ENCODE measurements at regions not wholly inside any gene's neighbourhood (a gene's known extent, or its start where the extent isn't known, plus 50 kb on each side); places are given as distances from the start of the nearest gene placed in this dataset.

DNA sequence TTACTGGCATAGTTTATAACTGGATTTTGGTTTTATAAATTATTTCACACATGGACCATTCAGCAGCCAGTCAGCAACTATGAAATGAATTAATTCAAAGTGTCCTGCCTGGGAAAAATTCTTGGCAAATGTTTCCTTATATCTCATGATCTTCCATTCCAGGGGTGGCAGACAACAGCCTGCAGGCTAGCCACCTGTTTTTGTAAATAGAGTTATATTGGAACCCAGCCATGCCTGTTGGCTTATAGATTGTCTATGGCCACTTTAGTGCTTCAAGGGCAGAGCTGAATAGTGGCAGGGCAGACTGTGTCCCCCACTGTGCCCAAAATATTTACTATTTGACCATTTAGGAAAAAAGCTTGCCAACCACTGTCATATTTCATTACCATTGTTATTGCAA is 613.7 kb downstream of the TMEM114 start:
- POLR2A ChIA-PET: no interaction called here
- Histone ChIP-seq H4K20me1 (ENCODE audit: insufficient read depth) (no peaks in the 10 kb centered on the region), H3K27ac (ENCODE audit: low read depth, low read length) (no peak overlapping the region), H3K9ac (ENCODE audit: low read length) (no peak overlapping the region), H3K4me3 (replicated peaks in 1 of 2; ENCODE audit: low read depth in 1 of 2, low read length in 2 of 2) (no peak overlapping the region), H3K9me3 (ENCODE audit: control insufficient read depth in 1 of 2, insufficient read depth in 1 of 2, low read depth in 1 of 2, low read length in 2 of 2) (peaks cover 3 to 32% of the 10 kb centered on the region in 2 experiments; a peak in 2 of 4 replicates), H3K9me2 (ENCODE audit: insufficient read depth) (no peaks in the 10 kb centered on the region), H2AFZ (ENCODE audit: low read depth, low read length, poor library complexity, severe bottlenecking) (no peak overlapping the region), H3K79me2 (ENCODE audit: insufficient read depth, low read length) (no peaks in the 10 kb centered on the region), H3K4me1 (ENCODE audit: control insufficient read depth in 1 of 2, insufficient read depth in 2 of 2, low read length in 2 of 2) (no peaks in the 10 kb centered on the region), H3K36me3 (ENCODE audit: control insufficient read depth in 1 of 2, insufficient read depth in 2 of 2, low read length in 2 of 2) (no peaks in the 10 kb centered on the region), H3K27me3 (ENCODE audit: insufficient read depth, low read length) (no peaks in the 10 kb centered on the region), H3K4me2 (ENCODE audit: low read length) (no peak overlapping the region)
- TF ChIP-seq JUND (IDR thresholded peaks at IDR 0.05): no peak
- TF ChIP-seq, protein P1, sequence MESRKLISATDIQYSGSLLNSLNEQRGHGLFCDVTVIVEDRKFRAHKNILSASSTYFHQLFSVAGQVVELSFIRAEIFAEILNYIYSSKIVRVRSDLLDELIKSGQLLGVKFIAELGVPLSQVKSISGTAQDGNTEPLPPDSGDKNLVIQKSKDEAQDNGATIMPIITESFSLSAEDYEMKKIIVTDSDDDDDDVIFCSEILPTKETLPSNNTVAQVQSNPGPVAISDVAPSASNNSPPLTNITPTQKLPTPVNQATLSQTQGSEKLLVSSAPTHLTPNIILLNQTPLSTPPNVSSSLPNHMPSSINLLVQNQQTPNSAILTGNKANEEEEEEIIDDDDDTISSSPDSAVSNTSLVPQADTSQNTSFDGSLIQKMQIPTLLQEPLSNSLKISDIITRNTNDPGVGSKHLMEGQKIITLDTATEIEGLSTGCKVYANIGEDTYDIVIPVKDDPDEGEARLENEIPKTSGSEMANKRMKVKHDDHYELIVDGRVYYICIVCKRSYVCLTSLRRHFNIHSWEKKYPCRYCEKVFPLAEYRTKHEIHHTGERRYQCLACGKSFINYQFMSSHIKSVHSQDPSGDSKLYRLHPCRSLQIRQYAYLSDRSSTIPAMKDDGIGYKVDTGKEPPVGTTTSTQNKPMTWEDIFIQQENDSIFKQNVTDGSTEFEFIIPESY (IDR thresholded peaks at IDR 0.05; ENCODE audit: extremely low read depth, insufficient replicate concordance, low read length): no peak
- TF ChIP-seq EGR1 (IDR thresholded peaks at IDR 0.05; ENCODE audit: low read depth): no peak
- no peak for TF ChIP-seq EZH2 (IDR thresholded peaks at IDR 0.05)
- no peak for TF ChIP-seq SIN3A (IDR thresholded peaks at IDR 0.05; ENCODE audit: low read depth)
- TF ChIP-seq TCF7L2 (IDR thresholded peaks at IDR 0.05; ENCODE audit: borderline replicate concordance, extremely low read depth, insufficient read depth, insufficient read length): no peak
- TF ChIP-seq RAD21 (IDR thresholded peaks at IDR 0.05; ENCODE audit: low read depth): no peak
- TF ChIP-seq CBX3 (IDR thresholded peaks at IDR 0.05; ENCODE audit: low read depth): no peak
- TF ChIP-seq YY1 (IDR thresholded peaks at IDR 0.05; ENCODE audit: extremely low read depth, insufficient replicate concordance, low read depth, low read length): no peak
- TF ChIP-seq ZFX (IDR thresholded peaks at IDR 0.05): no peak
- TF ChIP-seq, protein P2, sequence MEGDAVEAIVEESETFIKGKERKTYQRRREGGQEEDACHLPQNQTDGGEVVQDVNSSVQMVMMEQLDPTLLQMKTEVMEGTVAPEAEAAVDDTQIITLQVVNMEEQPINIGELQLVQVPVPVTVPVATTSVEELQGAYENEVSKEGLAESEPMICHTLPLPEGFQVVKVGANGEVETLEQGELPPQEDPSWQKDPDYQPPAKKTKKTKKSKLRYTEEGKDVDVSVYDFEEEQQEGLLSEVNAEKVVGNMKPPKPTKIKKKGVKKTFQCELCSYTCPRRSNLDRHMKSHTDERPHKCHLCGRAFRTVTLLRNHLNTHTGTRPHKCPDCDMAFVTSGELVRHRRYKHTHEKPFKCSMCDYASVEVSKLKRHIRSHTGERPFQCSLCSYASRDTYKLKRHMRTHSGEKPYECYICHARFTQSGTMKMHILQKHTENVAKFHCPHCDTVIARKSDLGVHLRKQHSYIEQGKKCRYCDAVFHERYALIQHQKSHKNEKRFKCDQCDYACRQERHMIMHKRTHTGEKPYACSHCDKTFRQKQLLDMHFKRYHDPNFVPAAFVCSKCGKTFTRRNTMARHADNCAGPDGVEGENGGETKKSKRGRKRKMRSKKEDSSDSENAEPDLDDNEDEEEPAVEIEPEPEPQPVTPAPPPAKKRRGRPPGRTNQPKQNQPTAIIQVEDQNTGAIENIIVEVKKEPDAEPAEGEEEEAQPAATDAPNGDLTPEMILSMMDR (IDR thresholded peaks at IDR 0.05 in 2 of 3, conservative IDR thresholded peaks at IDR 0.05 in 1 of 3; ENCODE audit: borderline replicate concordance in 1 of 3, insufficient read depth in 1 of 3, low read depth in 2 of 3, low read length in 2 of 3): no peak
- TF ChIP-seq CEBPB (IDR thresholded peaks at IDR 0.05; ENCODE audit: low read depth): no peak
- CTCF ChIA-PET: no interaction called here
- no peak for DNase-seq (ENCODE audit: low read depth, low spot score)
- no TSS peak for BruUV-seq (replicated peaks)
- no peak for ATAC-seq
- RAD21 ChIA-PET (ENCODE audit: low non-redundant PET in 1 of 2, low total read pairs in 2 of 2, uncharacterized antibody in 2 of 2, unreplicated experiment in 2 of 2): no interaction called here
- intact Hi-C loops (cut with micrococcal nuclease): no loop called here

Data from HCT116 (cell line).